ENCODE measurements at regions not wholly inside any gene's neighbourhood (a gene's known extent, or its start where the extent isn't known, plus 50 kb on each side); places are given as distances from the start of the nearest gene placed in this dataset.

DNA sequence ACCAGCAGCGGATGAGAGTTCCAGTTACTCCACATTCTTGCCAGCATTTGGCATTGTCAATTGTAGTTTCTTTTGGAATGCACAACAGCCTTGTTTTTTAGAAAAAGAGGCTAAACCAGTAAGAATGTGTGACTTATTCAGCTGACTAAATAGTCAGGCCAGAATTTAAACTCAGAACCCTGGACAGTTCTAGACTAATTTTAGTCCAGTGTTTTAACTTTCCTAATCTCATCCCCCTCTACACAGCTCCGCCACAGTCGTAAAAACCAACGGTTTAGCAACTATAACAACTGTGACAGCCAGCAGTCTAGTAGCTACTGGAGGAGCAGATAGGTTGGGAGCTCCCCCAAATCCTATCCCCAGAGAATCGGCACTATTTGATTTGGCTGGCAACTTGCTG lies 103.7 kb downstream of the FOXD1 start:
- TF ChIP-seq, protein P1, sequence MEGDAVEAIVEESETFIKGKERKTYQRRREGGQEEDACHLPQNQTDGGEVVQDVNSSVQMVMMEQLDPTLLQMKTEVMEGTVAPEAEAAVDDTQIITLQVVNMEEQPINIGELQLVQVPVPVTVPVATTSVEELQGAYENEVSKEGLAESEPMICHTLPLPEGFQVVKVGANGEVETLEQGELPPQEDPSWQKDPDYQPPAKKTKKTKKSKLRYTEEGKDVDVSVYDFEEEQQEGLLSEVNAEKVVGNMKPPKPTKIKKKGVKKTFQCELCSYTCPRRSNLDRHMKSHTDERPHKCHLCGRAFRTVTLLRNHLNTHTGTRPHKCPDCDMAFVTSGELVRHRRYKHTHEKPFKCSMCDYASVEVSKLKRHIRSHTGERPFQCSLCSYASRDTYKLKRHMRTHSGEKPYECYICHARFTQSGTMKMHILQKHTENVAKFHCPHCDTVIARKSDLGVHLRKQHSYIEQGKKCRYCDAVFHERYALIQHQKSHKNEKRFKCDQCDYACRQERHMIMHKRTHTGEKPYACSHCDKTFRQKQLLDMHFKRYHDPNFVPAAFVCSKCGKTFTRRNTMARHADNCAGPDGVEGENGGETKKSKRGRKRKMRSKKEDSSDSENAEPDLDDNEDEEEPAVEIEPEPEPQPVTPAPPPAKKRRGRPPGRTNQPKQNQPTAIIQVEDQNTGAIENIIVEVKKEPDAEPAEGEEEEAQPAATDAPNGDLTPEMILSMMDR (IDR thresholded peaks at IDR 0.05; ENCODE audit: low read depth, low read length, poor library complexity, severe bottlenecking) = no peak
- no peak for TF ChIP-seq EZH2phosphoT487 (IDR thresholded peaks at IDR 0.05; ENCODE audit: borderline replicate concordance, low read length)
